ENCODE measurements at regions not wholly inside any gene's neighbourhood (a gene's known extent, or its start where the extent isn't known, plus 50 kb on each side); places are given as distances from the start of the nearest gene placed in this dataset.
A peak's percentile ranks its signal among the peaks of the same experiment; 100 is the strongest.

DNA sequence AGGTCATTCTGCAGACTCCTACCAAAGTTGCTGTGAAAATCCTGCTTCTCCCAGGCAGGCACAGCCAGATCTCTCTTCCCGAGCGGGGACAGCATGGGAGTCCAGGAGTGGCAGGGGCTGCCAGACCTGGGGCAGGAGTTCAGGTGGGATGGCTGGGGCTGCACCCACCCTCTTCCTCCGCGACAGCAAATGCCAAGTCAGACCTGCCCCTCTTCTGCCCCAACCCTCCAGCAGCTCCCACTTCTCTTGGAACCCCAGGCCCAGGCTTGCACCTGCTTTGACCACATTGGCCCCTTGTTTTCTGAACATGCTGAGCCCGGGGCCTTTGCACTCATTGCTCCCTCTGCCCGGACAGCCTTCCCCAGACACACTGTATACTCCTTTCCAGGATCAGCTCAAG lies 288.2 kb upstream of the HS6ST1 start:
- H3K27ac ChIP-seq = no peak overlapping the region
- TF ChIP-seq, protein P1, sequence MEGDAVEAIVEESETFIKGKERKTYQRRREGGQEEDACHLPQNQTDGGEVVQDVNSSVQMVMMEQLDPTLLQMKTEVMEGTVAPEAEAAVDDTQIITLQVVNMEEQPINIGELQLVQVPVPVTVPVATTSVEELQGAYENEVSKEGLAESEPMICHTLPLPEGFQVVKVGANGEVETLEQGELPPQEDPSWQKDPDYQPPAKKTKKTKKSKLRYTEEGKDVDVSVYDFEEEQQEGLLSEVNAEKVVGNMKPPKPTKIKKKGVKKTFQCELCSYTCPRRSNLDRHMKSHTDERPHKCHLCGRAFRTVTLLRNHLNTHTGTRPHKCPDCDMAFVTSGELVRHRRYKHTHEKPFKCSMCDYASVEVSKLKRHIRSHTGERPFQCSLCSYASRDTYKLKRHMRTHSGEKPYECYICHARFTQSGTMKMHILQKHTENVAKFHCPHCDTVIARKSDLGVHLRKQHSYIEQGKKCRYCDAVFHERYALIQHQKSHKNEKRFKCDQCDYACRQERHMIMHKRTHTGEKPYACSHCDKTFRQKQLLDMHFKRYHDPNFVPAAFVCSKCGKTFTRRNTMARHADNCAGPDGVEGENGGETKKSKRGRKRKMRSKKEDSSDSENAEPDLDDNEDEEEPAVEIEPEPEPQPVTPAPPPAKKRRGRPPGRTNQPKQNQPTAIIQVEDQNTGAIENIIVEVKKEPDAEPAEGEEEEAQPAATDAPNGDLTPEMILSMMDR (IDR thresholded peaks at IDR 0.05) = no peak
- DNase-seq (ENCODE audit: low spot score in 2 of 2) = peak in 1 of 2 donors; percentile 44
- H3K4me3 ChIP-seq = no peak overlapping the region
- peaks cover 0 to 11% of the 10 kb centered on the region in 2 donors for H3K4me1 ChIP-seq
- H3K9me3 ChIP-seq = no peaks in the 10 kb centered on the region
- no peaks in the 10 kb centered on the region for H3K36me3 ChIP-seq
- intact Hi-C loops (cut with DNase I) = no loop called here
- no peaks in the 10 kb centered on the region for H3K27me3 ChIP-seq

DNA sequence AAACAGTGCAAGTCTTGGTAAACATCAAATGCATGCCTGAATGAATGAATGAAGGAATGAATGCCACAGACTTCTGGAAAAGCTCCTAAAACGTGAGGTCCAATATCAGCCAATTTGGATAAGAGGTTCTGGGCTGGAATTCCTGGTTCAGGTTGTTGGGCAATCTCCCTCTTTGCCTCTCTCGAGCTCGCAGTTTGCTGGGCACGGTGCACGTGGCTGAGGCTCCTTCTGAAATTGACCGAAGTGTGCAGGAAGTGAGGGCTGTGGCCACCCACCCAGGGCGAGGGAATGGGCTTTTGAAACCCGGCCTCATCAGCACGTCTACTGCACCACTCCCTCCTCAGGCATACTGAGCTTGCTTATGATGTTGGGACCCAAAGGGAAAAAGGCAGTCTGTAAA lies 288.8 kb upstream of the HS6ST1 start:
- Histone ChIP-seq H3K9me3 (no peaks in the 10 kb centered on the region), H3K4me3 (peak overlapping the region in 1 of 2 donors; percentile 51), H3K27ac (no peak overlapping the region), H3K36me3 (no peaks in the 10 kb centered on the region), H3K4me1 (peaks cover 0 to 11% of the 10 kb centered on the region in 2 donors), H3K27me3 (no peaks in the 10 kb centered on the region)
- intact Hi-C loops (cut with DNase I) = no loop called here
- TF ChIP-seq, protein P1 (IDR thresholded peaks at IDR 0.05) = no peak
- peak in 1 of 2 donors; percentile 63 for DNase-seq (ENCODE audit: low spot score in 2 of 2)

DNA sequence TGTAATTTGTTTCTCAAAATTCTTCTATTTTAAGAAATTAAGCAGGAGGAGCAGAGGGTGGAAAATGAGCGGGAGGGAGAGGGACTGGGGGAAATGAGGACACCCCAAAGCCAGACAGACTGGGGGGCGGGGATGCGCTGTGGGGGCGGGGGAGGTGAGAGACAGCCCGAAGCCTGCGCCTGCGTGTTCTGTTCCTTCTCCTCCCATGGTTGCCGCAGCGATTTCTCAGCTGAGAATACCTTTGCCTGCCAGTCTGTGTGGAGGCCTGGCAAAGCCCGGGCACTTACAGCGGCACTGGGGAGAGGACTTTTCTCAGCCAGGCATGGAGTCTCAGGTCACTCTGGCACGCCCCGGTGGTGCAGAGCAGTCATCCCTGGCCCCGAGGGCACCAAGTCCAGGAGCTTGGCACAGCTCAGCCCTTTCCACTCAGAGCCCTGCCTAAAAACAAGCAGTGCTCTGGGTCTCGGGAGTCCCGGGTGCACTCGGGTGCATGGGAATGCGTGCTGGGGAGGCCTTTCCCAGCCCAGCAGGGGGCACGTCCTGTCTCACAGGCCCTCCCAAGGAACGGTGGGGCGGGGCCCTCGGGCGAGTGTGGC lies 289.3 kb upstream of the HS6ST1 start:
- H3K36me3 ChIP-seq = no peaks in the 10 kb centered on the region
- intact Hi-C loops (cut with DNase I) = no loop called here
- peak in 1 of 2 donors; percentile 63 for DNase-seq (ENCODE audit: low spot score in 2 of 2)
- peaks cover 0 to 11% of the 10 kb centered on the region in 2 donors for H3K4me1 ChIP-seq
- H3K9me3 ChIP-seq = no peaks in the 10 kb centered on the region
- H3K27me3 ChIP-seq = no peaks in the 10 kb centered on the region
- no peak overlapping the region for H3K27ac ChIP-seq
- H3K4me3 ChIP-seq = peak overlapping the region in 1 of 2 donors; percentile 51
- TF ChIP-seq, protein P1 (IDR thresholded peaks at IDR 0.05) = no peak

DNA sequence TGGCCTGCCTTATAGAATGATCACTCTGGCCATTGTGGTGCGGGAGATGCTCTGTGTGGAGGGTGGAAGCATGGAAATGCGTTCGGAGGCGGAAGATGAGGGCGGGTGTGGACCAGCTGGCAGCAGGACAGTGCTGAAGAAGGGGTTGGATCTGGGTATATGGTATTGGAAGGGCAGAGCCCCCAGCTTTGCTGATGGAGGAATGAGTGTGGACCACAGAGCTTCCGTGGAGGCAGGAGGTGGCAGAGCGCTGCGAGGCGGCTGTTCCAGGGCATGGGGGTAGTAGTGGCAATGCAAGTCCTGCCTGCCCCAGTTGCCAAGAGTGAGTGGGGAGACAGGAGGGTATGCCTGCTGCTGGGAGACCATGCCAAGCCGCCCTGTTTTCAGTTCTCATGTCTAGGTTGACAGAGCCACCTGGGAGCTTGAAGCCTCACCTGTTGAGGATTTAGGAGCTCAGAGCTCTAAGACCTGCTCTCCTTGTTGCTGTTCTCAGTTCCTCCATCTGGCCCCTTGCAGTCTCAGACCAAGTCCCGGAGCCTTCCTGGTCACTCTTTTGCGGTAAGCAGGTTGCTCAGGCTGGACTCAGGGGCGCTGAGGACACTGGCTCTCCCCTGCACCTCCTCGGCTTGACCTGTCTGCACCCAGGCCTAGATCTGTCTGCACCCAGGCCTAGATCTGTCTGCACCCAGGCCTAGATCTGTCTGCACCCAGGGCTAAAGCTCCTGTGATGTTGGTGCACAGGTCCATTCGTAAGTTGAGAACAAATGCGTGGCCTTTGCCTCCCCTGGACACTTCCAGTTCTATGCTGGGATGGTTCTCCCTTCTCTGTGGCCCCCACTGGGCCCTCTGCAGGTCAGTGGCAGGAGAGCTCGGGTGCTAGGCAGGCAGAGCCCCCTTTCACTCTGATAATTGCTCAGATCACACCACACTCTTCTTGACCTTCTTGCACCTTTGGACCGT lies 290.5 kb upstream of the HS6ST1 start:
- intact Hi-C loops (cut with DNase I) = no loop called here
- no peak overlapping the region for H3K27ac ChIP-seq
- H3K36me3 ChIP-seq = no peaks in the 10 kb centered on the region
- H3K9me3 ChIP-seq = no peaks in the 10 kb centered on the region
- peak in 1 of 2 donors; percentile 51 for DNase-seq (ENCODE audit: low spot score in 2 of 2)
- no peak overlapping the region for H3K4me3 ChIP-seq
- H3K27me3 ChIP-seq = no peaks in the 10 kb centered on the region
- TF ChIP-seq, protein P1 (IDR thresholded peaks at IDR 0.05) = no peak
- peaks cover 0 to 11% of the 10 kb centered on the region in 2 donors for H3K4me1 ChIP-seq

DNA sequence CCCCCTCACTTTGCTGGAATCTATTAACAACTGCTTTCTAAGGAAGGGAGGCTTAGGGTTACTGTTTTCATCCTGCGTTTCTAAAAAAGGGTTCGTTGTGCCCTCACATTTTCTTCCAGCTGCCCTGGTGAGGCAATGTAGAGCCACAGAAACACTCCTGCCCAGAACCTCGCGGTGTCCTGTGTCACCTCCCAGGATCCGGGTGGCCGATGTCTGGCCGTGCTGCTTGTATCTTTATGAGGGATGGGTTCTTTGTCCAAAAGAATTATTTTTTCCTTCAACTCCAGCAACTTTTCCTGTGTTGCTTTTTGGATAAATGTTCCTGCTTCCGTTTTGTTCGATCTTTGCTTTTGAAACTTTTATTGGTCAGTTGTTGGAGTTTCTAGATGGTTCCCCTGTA lies 291.8 kb upstream of the HS6ST1 start:
- no peaks in the 10 kb centered on the region for H3K36me3 ChIP-seq
- intact Hi-C loops (cut with DNase I) = no loop called here
- H3K27me3 ChIP-seq = no peaks in the 10 kb centered on the region
- peaks cover 0 to 11% of the 10 kb centered on the region in 2 donors for H3K4me1 ChIP-seq
- H3K4me3 ChIP-seq = no peak overlapping the region
- TF ChIP-seq, protein P1 (IDR thresholded peaks at IDR 0.05) = no peak
- no peak for DNase-seq (ENCODE audit: low spot score in 2 of 2)
- no peaks in the 10 kb centered on the region for H3K9me3 ChIP-seq
- H3K27ac ChIP-seq = no peak overlapping the region
